ENCODE measurements at regions not wholly inside any gene's neighbourhood (a gene's known extent, or its start where the extent isn't known, plus 50 kb on each side); places are given as distances from the start of the nearest gene placed in this dataset.

- no TSS peak for BruUV-seq (replicated peaks)
- POLR2A ChIA-PET = no interaction called here
- no peaks in the 10 kb centered on the region for H3K9me3 ChIP-seq (ENCODE audit: low read length)
- TF ChIP-seq CBFB (CRISPR knock-in tag; IDR thresholded peaks at IDR 0.05) (no peak), SRF (IDR thresholded peaks at IDR 0.05; ENCODE audit: low read depth, low read length) (no peak), ZFX (CRISPR knock-in tag; IDR thresholded peaks at IDR 0.05; ENCODE audit: low read depth) (no peak), ZNF33A (CRISPR knock-in tag; IDR thresholded peaks at IDR 0.05; ENCODE audit: borderline replicate concordance) (no peak), AHR (CRISPR knock-in tag; IDR thresholded peaks at IDR 0.05) (no peak)
- TF ChIP-seq, protein P1, sequence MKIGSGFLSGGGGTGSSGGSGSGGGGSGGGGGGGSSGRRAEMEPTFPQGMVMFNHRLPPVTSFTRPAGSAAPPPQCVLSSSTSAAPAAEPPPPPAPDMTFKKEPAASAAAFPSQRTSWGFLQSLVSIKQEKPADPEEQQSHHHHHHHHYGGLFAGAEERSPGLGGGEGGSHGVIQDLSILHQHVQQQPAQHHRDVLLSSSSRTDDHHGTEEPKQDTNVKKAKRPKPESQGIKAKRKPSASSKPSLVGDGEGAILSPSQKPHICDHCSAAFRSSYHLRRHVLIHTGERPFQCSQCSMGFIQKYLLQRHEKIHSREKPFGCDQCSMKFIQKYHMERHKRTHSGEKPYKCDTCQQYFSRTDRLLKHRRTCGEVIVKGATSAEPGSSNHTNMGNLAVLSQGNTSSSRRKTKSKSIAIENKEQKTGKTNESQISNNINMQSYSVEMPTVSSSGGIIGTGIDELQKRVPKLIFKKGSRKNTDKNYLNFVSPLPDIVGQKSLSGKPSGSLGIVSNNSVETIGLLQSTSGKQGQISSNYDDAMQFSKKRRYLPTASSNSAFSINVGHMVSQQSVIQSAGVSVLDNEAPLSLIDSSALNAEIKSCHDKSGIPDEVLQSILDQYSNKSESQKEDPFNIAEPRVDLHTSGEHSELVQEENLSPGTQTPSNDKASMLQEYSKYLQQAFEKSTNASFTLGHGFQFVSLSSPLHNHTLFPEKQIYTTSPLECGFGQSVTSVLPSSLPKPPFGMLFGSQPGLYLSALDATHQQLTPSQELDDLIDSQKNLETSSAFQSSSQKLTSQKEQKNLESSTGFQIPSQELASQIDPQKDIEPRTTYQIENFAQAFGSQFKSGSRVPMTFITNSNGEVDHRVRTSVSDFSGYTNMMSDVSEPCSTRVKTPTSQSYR (CRISPR knock-in tag; IDR thresholded peaks at IDR 0.05; ENCODE audit: borderline replicate concordance) = no peak
- H3K4me3 ChIP-seq (replicated peaks in 1 of 3; ENCODE audit: insufficient read depth in 1 of 3, low read depth in 2 of 3, low read length in 3 of 3) = no peak overlapping the region
- CTCF ChIA-PET (ENCODE audit: low intra/inter-chr PET ratio, low total read pairs) = no interaction called here
- in situ Hi-C loops (cut with HindIII; ENCODE audit: extremely low pct_ligation_motif_present, low pct_unique_long_range_greater_than_20kb) = no loop called here
- no peaks in the 10 kb centered on the region for H3K79me2 ChIP-seq (ENCODE audit: insufficient read depth, low read length)
- H3K4me2 ChIP-seq (ENCODE audit: low read depth, low read length) = no peak overlapping the region
- no peak for ATAC-seq
- H3K9ac ChIP-seq (ENCODE audit: insufficient read depth, low read depth, low read length) = no peak overlapping the region
- 0 out of 2 replicates have a peak, but pooled peaks cover 4% of the 10 kb centered on the region for H3K4me1 ChIP-seq (ENCODE audit: insufficient read depth, low read length)
- no peak overlapping the region for H3K27ac ChIP-seq (ENCODE audit: extremely low read length, insufficient read depth, low read length)
- no peaks in the 10 kb centered on the region for H4K20me1 ChIP-seq (ENCODE audit: insufficient read depth, low read length)
- DNase-seq (ENCODE audit: low spot score) = no peak
- 31% methylated on average over 5 of the region's 5 CpGs for WGBS (ENCODE audit: low lambda C conversion rate)
- H2AFZ ChIP-seq (ENCODE audit: low read length) = no peak overlapping the region
- no peaks in the 10 kb centered on the region for H3K36me3 ChIP-seq (replicated peaks in 1 of 2; ENCODE audit: control insufficient read depth in 1 of 2, insufficient read depth in 2 of 2, low read length in 2 of 2)
- FAIRE-seq = no peak
- intact Hi-C loops (cut with micrococcal nuclease; ENCODE audit: unreplicated experiment) = no loop called here
- peaks cover 2 to 10% of the 10 kb centered on the region in 2 experiments; a peak in 4 of 5 replicates for H3K27me3 ChIP-seq (ENCODE audit: control insufficient read depth in 1 of 2, insufficient read depth in 2 of 2, low read length in 2 of 2)
These were observed 58.4 kb upstream of the PARP1 start for GRCh38 chr1:226466296-226466695.

DNA sequence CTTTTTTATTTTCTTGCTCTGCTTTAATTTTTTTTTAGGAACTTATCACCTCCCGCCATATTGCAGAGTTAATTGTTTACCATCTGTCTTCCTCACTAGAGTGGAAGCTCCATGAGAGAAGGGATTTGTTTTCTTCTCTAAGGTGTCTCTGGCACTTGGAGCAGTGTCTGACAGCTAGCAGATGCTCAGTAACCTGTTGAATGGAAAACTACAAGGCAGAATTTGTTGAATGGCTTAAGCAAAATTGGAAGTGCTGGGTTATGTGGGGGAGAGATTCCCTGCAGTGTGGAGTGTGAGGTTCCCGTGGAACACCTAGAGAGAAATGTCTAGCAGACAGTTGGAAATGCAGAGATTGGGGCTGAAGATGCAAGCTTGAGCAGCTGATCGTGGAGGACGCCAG lies 59.5 kb upstream of the PARP1 start:
- ATAC-seq (no peak), DNase-seq (ENCODE audit: low spot score) (no peak), FAIRE-seq (no peak)
- Histone ChIP-seq H3K9ac (ENCODE audit: insufficient read depth, low read depth, low read length) (no peak overlapping the region), H3K27ac (ENCODE audit: extremely low read length, insufficient read depth, low read length) (no peak overlapping the region), H3K9me3 (ENCODE audit: low read length) (no peaks in the 10 kb centered on the region), H2AFZ (ENCODE audit: low read length) (no peak overlapping the region), H3K79me2 (ENCODE audit: insufficient read depth, low read length) (no peaks in the 10 kb centered on the region), H4K20me1 (ENCODE audit: insufficient read depth, low read length) (no peaks in the 10 kb centered on the region), H3K36me3 (replicated peaks in 1 of 2; ENCODE audit: control insufficient read depth in 1 of 2, insufficient read depth in 2 of 2, low read length in 2 of 2) (no peaks in the 10 kb centered on the region), H3K4me1 (ENCODE audit: insufficient read depth, low read length) (0 out of 2 replicates have a peak, but pooled peaks cover 7% of the 10 kb centered on the region), H3K27me3 (ENCODE audit: control insufficient read depth in 1 of 2, insufficient read depth in 2 of 2, low read length in 2 of 2) (peaks cover 2 to 19% of the 10 kb centered on the region in 2 experiments), H3K4me2 (ENCODE audit: low read depth, low read length) (no peak overlapping the region), H3K4me3 (replicated peaks in 1 of 3; ENCODE audit: insufficient read depth in 1 of 3, low read depth in 2 of 3, low read length in 3 of 3) (no peak overlapping the region)
- WGBS (ENCODE audit: low lambda C conversion rate) = 65% methylated on average over 4 of the region's 4 CpGs
- no TSS peak for BruUV-seq (replicated peaks)
- CTCF ChIA-PET (ENCODE audit: low intra/inter-chr PET ratio, low total read pairs) = no interaction called here
- intact Hi-C loops (cut with micrococcal nuclease; ENCODE audit: unreplicated experiment) = no loop called here
- in situ Hi-C loops (cut with HindIII; ENCODE audit: extremely low pct_ligation_motif_present, low pct_unique_long_range_greater_than_20kb) = no loop called here
- POLR2A ChIA-PET = no interaction called here
- TF ChIP-seq PRDM15 (CRISPR knock-in tag; IDR thresholded peaks at IDR 0.05) (no peak), FOXA1 (IDR thresholded peaks at IDR 0.05) (no peak), FOXA1 (CRISPR knock-in tag; IDR thresholded peaks at IDR 0.05) (no peak), DMAP1 (CRISPR knock-in tag; IDR thresholded peaks at IDR 0.05) (no peak), ZNF879 (CRISPR knock-in tag; IDR thresholded peaks at IDR 0.05) (no peak), MAF1 (CRISPR knock-in tag; IDR thresholded peaks at IDR 0.05; ENCODE audit: borderline replicate concordance) (no peak), ZNF615 (CRISPR knock-in tag; IDR thresholded peaks at IDR 0.05; ENCODE audit: borderline replicate concordance) (no peak), ZNF816 (CRISPR knock-in tag; IDR thresholded peaks at IDR 0.05; ENCODE audit: borderline replicate concordance) (no peak), ZNF34 (CRISPR knock-in tag; IDR thresholded peaks at IDR 0.05; ENCODE audit: borderline replicate concordance) (no peak)
